OCI-LY7 (cell line): ENCODE measurements at regions not wholly inside any gene's neighbourhood (a gene's known extent, or its start where the extent isn't known, plus 50 kb on each side); places are given as distances from the start of the nearest gene placed in this dataset.

ENCODE experiments used
- BruUV-seq: library from RNA; stranded (reverse); fragments of 400-500 nt; replicated peaks from 2 replicates; lab custom pipeline; 2021; lab: Mats Ljungman, UMichigan
- CTCF ChIA-PET: fragments of 300-600 bp; sonication (Branson Sonifier 250); formaldehyde crosslinking; loops from one replicate; lab custom pipeline; 2022; ENCODE audit warnings: antibody characterized with exemption; ENCODE audit not compliant: unreplicated experiment; lab: Charles Lee
- POLR2A ChIA-PET: fragments of 300-600 bp; sonication (Branson Sonifier 250); formaldehyde crosslinking; loops from one replicate; lab custom pipeline; 2022; ENCODE audit warnings: antibody characterized with exemption; lab: Charles Lee
- DNase-seq: peaks from one replicate; pipeline ENCODE4 v3.0.0-alpha.2; 2015; ENCODE audit warnings: low spot score
- H2AFZ ChIP-seq: fragments of 200-600 bp; sonication (generic), shearing (Covaris generic); 2 replicates; pipeline ENCODE4 v1.6.1; 2014; ENCODE audit warnings: mild to moderate bottlenecking, antibody characterized with exemption, low read length, moderate library complexity
- H3K27ac ChIP-seq: fragments of 200-600 bp; sonication (generic); 2 replicates; pipeline ENCODE4 v1.5.1; 2014; ENCODE audit warnings: mixed run types, low read depth, mild to moderate bottlenecking, moderate library complexity, low read length, inconsistent platforms; ENCODE audit not compliant: poor library complexity, severe bottlenecking
- H3K36me3 ChIP-seq: fragments of 200-600 bp; sonication (generic); 2 replicates; pipeline ENCODE4 v1.6.1; 2014; ENCODE audit warnings: mild to moderate bottlenecking, antibody characterized with exemption, low read length, moderate library complexity, mixed read lengths; ENCODE audit not compliant: insufficient read depth
- H3K4me1 ChIP-seq: fragments of 200-600 bp; sonication (generic); 2 replicates; pipeline ENCODE4 v1.5.1; 2014; ENCODE audit warnings: mild to moderate bottlenecking, low read length; ENCODE audit not compliant: insufficient read depth, poor library complexity, severe bottlenecking
- H3K4me2 ChIP-seq: fragments of 200-600 bp; sonication (generic); 2 replicates; pipeline ENCODE4 v1.6.1; 2014; ENCODE audit warnings: mild to moderate bottlenecking, low read length
- H3K4me3 ChIP-seq: fragments of 200-600 bp; sonication (generic); 2 replicates; pipeline ENCODE4 v1.5.1; 2014; ENCODE audit warnings: mild to moderate bottlenecking, low read depth, low read length; ENCODE audit not compliant: poor library complexity, severe bottlenecking
- H3K79me2 ChIP-seq: fragments of 200-600 bp; sonication (generic); 2 replicates; pipeline ENCODE4 v1.6.1; 2016; ENCODE audit warnings: low read depth, mild to moderate bottlenecking, low read length, moderate library complexity, mixed read lengths; ENCODE audit not compliant: insufficient read depth
- H3K9me2 ChIP-seq: fragments of 200-600 bp; sonication (generic); 2 replicates; pipeline ENCODE4 v1.6.1; 2016; ENCODE audit warnings: mild to moderate bottlenecking, low read length, mixed read lengths; ENCODE audit not compliant: insufficient read depth
- H3K9me3 ChIP-seq: fragments of 200-600 bp; sonication (generic); 2 replicates; pipeline ENCODE4 v1.6.1; 2014; ENCODE audit warnings: mild to moderate bottlenecking, mixed run types, low read length, mixed read lengths
- H4K20me1 ChIP-seq: fragments of 200-600 bp; sonication (generic); 2 replicates; pipeline ENCODE4 v1.6.1; 2014; ENCODE audit warnings: mild to moderate bottlenecking, antibody characterized with exemption, low read length, moderate library complexity, mixed read lengths; ENCODE audit not compliant: insufficient read depth
- EZH2phosphoT487 ChIP-seq: fragments of 200-600 bp; sonication (generic); IDR thresholded peaks from 2 replicates; pipeline ENCODE4 v1.6.1; 2018; ENCODE audit warnings: low read depth, borderline replicate concordance, mild to moderate bottlenecking, mixed run types, antibody characterized with exemption, low read length, moderate library complexity, mixed read lengths
- intact Hi-C: fragments of 100-400 bp; cut with micrococcal nuclease; formaldehyde crosslinking; loops from one replicate; pipeline ENCODE4 v1.10.0; 2022; ENCODE audit not compliant: unreplicated experiment
- TF ChIP-seq, protein P1 (sequence below): fragments of 200-600 bp; sonication (generic); conservative IDR thresholded peaks from 2 replicates; pipeline ENCODE4 v1.5.1; 2014; ENCODE audit warnings: mild to moderate bottlenecking, antibody characterized with exemption, low read length, moderate library complexity, mixed read lengths

DNA sequence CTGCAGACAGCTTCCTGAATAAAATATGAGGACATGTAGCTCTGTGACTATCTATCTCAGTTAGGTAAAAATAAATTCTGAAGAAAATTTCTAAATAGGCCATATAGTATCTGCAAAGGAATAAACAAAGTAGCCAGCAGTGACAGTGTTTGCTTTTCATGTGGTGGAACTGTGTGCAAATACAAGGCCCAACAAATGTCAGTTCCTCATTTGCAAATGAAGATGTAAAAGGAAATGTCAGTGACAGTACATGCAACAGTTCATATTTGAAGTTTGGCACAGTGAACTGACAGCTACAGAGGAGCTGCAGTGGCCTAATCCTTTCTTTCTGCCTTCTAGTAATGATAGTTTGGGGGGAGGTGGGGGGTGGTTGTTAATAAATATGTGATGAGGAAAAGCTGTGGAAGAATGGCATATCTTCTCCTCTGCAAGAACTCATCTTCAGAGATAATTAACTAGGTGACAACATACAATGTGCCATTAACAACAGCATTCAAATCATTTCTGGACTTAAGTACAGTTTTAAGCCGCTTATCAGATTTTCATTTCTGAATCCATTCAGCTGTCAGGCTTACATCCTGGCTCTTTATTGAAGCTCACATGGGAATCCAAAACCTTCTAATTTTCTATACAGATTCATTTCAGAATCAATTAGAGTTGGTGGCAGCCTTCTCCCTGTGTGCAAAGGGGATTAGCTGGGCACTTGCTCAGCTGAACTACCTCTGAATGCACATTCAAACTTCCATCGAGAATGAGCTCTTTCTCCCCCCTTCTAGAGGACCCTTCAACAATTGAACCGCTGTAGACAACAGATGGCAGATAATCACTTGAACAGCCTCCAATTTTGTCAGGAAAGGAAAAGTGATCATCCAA is 1059.0 kb upstream of the EPHA7 start:
- H3K4me2 ChIP-seq = no peak overlapping the region
- intact Hi-C loops = no loop called here
- TF ChIP-seq, protein P1, sequence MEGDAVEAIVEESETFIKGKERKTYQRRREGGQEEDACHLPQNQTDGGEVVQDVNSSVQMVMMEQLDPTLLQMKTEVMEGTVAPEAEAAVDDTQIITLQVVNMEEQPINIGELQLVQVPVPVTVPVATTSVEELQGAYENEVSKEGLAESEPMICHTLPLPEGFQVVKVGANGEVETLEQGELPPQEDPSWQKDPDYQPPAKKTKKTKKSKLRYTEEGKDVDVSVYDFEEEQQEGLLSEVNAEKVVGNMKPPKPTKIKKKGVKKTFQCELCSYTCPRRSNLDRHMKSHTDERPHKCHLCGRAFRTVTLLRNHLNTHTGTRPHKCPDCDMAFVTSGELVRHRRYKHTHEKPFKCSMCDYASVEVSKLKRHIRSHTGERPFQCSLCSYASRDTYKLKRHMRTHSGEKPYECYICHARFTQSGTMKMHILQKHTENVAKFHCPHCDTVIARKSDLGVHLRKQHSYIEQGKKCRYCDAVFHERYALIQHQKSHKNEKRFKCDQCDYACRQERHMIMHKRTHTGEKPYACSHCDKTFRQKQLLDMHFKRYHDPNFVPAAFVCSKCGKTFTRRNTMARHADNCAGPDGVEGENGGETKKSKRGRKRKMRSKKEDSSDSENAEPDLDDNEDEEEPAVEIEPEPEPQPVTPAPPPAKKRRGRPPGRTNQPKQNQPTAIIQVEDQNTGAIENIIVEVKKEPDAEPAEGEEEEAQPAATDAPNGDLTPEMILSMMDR = no peak
- TF ChIP-seq EZH2phosphoT487 = no peak
- BruUV-seq = no TSS peak
- no peak for DNase-seq
- no peak overlapping the region for H3K4me3 ChIP-seq
- ChIA-PET POLR2A (no interaction called here), CTCF (interaction anchor here (0.6 kb wide), 1 partner anchor 27 kb away, joined by 3 read pairs; no protein-coding TSS in a partner anchor)
- H3K36me3 ChIP-seq = no peaks in the 10 kb centered on the region
- no peaks in the 10 kb centered on the region for H4K20me1 ChIP-seq
- no peaks in the 10 kb centered on the region for H3K79me2 ChIP-seq
- H3K27ac ChIP-seq = no peak overlapping the region
- H3K9me3 ChIP-seq = no peaks in the 10 kb centered on the region
- H2AFZ ChIP-seq = no peak overlapping the region
- H3K4me1 ChIP-seq = no peaks in the 10 kb centered on the region
- no peaks in the 10 kb centered on the region for H3K9me2 ChIP-seq

DNA sequence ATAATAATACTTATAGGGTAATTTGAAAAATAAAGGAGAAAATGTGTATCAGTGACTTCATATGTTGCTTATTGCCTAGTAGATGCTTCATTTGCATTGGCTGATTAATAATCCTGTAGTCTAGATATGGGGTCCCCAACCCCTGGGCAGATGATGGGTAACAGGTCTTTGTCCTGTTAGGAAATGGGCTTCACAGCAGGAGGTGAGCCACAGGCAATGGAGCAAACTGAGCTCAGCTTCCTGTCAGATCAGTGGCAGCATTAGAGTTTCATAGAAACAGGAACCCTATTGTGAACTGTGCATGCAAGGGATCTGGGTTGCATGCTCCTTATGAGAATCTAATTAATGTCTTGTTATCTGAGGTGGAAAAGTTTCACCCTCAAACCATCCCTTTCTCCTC is 1049.5 kb upstream of the EPHA7 start:
- Histone ChIP-seq H3K4me1 (no peaks in the 10 kb centered on the region), H4K20me1 (no peaks in the 10 kb centered on the region), H3K9me3 (no peaks in the 10 kb centered on the region), H3K4me3 (no peak overlapping the region), H3K4me2 (no peak overlapping the region), H3K36me3 (no peaks in the 10 kb centered on the region), H3K27ac (no peak overlapping the region), H3K79me2 (no peaks in the 10 kb centered on the region), H3K9me2 (no peaks in the 10 kb centered on the region), H2AFZ (no peak overlapping the region)
- BruUV-seq = no TSS peak
- CTCF ChIA-PET = no interaction called here
- POLR2A ChIA-PET = no interaction called here
- TF ChIP-seq, protein P1 = no peak
- no peak for DNase-seq
- intact Hi-C loops = no loop called here

DNA sequence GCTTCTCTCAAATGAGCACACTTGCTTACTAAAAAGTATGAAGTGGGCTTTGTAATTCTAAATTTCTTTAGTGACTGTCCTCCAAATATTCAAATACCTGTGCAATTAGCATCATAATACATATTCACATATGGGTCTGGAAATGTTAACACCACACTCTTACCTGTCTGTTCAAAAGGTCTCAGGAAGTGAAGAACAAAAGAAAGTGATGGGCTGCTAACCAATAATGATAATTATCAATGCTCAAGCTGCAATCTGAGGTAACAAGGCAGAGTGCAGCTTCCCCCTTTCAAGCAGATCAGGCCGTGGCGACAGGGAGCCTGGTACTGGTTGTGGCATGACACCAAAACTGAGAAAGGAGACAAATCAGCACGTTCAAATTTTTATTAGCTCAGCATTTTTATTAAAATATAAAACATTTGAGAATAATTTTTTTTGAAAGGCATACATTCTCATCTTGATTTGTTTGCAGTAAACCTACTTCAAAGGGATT is 1044.7 kb upstream of the EPHA7 start:
- DNase-seq = no peak
- ChIA-PET POLR2A (no interaction called here), CTCF (no interaction called here)
- Histone ChIP-seq H3K9me3 (no peaks in the 10 kb centered on the region), H3K9me2 (no peaks in the 10 kb centered on the region), H3K36me3 (no peaks in the 10 kb centered on the region), H3K79me2 (no peaks in the 10 kb centered on the region), H3K27ac (no peak overlapping the region), H3K4me1 (no peaks in the 10 kb centered on the region), H3K4me2 (no peak overlapping the region), H4K20me1 (no peaks in the 10 kb centered on the region), H3K4me3 (no peak overlapping the region), H2AFZ (no peak overlapping the region)
- TF ChIP-seq EZH2phosphoT487 = no peak
- TF ChIP-seq, protein P1 = no peak
- intact Hi-C loops = no loop called here
- BruUV-seq = no TSS peak
